CD4-positive, alpha-beta T cell treated with Interleukin-17A for 4 hours (primary cell): ENCODE measurements at regions not wholly inside any gene's neighbourhood (a gene's known extent, or its start where the extent isn't known, plus 50 kb on each side); places are given as distances from the start of the nearest gene placed in this dataset.
"Not testable (repeated sequence)": the region's sequence is repeated elsewhere in the genome, so short reads cannot be mapped to it uniquely, and the experiment has no call there.

Experiments
- DNase-seq: peaks from one replicate; pipeline ENCODE4 v3.0.0-alpha.2; 2020; ENCODE audit warnings: mixed read lengths

- DNase-seq = no peak
Observed at GRCh38 chr5:68679041-68679440, 414.8 kb upstream of the SLC30A5 start.

- no peak for DNase-seq
Observed at GRCh38 chr5:68680366-68680765, 413.4 kb upstream of the SLC30A5 start.

DNA sequence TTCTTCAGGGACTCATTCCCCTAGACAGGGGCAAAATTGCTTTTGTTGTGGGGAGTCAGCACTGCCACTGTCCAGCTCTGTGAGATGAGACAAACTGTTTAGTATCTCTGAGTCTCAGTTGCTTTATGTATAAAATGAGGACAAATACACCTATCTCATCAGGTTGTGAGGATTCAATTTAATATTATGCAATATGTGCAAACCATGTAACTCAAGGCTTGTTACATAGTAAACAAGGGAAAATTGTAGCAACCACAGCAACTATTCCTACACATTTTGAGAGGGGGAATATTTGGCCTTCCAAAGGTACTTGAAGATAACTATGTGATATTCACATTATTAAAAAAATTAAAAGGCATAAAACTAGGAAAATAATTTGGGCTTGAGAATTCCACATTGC lies 411.9 kb upstream of the SLC30A5 start:
- no peak for DNase-seq

DNA sequence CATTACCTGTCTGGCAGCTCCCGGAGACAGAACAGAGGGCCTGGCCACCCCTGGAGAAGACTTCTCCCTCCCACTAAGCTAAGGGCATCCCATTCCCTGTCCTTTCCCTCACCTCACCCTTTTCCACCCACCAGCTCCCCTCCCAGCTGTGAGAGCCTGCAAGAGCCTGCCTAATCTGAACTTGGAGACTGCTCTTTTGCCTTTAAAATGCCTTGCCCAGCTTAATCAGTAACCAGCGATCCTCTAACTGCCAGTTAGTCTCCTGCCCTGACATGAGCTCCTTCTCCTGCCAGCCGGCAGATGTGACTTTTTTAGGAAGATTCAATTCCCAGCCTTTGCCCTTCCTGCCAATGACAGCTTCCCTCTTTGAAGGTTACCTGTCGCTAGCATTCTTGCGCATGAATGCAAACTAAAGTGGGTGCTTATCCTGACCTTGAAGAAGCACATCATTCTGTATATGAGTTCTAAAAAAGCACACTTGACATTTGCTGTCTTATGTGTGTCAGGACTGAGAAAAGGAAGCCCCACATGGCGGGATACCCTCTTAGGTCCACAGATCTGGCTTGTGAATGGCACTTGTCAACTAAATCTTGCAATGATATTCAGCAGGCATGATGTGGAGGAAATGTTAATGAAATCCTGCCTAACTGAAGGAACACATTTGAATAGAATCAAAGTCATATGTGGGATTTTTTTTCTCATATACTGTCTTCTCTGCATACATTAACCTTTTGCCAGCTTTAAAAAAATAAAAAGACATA lies 411.2 kb upstream of the SLC30A5 start:
- DNase-seq = no peak

GRCh38 chr5:68683632-68684036 lies 410.2 kb upstream of the SLC30A5 start:
- DNase-seq = no peak

GRCh38 chr5:68685863-68686262 lies 408.0 kb upstream of the SLC30A5 start:
- DNase-seq = no peak

DNA sequence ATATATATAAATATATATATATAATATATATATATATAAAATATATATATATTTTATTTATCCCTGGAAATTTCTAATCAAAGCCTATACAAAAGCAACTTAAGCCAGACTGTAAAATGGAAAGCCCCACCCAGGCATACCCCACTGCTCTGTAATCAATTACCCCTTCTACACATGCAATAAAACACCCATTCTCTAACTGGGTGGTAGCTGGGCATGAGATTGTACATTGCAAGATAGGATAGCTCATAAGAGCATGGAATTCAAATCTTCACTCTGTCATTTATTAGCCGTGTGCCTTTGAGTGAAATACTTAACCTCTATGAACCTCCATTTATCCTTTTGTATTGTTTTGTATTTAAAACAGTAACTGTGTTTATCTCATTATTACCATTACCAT lies 405.3 kb upstream of the SLC30A5 start:
- DNase-seq = no peak

GRCh38 chr5:68689010-68689409 lies 404.8 kb upstream of the SLC30A5 start:
- no peak for DNase-seq

DNA sequence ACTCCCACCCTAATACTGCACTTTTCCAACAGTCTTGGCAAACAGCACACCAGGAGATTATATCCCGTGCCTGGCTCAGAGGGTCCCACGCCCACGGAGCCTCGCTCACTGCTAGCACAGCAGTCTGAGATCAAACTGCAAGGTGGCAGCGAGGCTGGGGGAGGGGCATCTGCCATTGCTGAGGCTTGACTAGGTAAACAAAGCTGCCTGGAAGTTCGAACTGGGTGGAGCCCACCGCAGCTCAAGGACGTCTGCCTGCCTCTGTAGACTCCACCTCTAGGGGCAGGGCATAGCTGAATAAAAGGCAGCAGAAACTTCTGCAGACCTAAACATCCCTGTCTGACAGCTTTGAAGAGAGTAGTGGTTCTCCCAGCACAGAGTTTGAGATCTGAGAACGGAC lies 401.9 kb upstream of the SLC30A5 start:
- DNase-seq = not testable (repeated sequence)

DNA sequence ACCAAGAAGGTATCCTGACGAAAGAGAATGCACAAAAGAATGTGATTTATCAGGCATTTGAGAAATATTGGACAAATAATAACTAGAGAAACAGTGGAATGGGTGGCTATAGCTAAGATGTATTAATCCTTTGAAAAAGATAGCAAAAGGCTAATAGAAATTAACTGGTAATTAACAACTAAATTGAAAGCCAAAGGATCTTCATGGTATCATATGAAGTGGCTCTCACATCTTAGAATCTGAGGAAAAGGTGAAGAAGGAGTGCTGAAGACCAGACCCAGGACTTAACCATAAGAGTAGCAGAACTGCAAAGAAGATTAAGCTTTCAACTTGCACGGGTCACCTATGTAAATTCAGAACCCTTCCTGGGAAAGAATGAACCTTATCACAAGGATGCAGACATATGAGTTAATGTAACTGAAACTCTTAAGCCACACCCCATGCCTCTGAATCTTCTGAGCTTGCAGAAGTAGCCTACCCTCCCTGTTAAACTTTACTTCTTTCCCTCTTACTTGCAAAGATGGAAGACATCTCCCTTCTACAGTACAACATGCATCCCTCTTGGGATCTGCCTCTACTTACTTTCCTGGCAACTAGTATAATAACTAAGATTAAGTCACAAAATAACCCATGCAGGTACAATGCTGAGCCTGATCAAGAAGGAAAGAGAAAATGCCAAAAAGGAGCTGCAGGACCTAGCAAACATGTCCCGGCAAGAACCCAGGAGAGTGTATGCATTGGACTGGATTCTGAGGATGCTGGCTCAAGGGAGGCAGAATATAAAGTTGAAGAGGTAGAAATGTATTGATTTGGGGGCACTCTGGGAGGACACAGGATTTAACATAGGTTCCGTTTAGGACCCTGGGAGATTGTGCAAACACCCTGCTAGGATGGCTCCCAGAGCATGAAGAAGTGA lies 395.5 kb upstream of the SLC30A5 start:
- DNase-seq = no peak

GRCh38 chr5:68699966-68700365 lies 393.8 kb upstream of the SLC30A5 start:
- DNase-seq = no peak

DNA sequence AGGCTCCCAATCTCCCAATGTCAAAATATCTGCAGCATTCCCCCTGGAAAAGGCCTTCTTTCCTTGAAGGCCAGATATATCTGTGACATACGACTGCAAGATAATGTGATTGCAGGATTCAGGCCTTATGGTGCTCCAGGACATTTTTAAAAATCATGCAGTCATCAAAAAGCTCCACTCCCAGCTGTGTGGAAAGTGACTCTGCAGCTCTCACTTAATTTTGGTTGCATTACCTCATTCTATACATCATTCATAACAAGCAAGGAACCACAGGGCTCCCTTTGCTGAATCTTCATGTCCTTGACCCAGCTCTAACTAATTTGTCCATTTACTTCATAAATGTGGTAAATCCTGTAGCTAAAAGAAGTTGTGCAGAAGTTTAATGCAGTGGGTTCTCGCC lies 386.2 kb upstream of the SLC30A5 start:
- no peak for DNase-seq

DNA sequence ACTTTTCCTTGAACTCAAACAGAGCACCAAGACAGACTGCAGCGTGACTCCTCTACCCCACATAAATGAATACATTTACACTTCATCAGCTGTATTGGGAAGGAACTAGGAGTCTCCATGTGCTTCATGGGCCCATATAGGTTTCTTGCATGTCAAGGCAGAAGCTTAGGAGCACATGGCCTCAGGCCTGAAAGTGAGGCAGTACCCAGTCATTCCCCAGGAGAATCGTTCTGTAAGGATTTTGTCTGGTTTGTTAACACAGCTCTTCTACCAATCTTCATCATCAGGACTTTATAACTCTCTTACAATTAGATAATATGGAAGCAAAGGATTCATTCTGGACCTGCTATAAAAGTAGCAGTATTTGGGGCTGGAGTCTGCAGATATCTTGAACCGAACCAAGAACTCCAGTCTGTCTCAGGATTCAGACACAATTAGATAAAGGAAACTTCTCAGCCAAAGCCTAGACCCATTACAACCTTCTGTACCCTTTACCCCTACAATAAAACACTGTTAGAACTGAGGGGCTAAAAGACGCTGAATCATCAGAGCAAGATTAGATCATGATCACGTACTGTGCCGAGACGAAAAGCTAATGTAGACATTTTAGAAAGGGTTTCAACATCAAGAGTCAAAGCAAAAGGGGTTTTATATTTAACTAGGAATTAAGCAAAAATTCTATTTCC lies 385.5 kb upstream of the SLC30A5 start:
- DNase-seq = no peak

GRCh38 chr5:68708842-68709170 lies 385.0 kb upstream of the SLC30A5 start:
- DNase-seq = no peak

DNA sequence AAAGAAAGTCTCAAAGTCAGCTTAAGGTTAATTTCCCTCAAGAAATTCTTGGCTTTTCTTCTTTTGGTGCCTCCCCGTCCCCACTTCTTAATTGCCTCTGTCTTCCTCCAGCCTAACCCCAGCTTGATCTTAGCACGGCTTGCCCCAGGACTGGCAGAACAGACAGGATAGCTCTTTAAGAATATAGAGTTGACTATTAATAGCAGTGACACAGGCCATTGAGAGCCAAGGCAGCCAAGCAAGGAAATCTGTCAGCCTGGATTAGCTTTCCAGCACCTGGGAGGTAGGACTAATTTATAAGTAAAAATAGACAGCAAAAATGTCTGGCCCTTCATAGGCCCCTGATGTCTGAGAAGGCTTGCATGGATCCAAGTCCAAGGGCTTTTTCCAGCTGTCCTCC lies 384.6 kb upstream of the SLC30A5 start:
- DNase-seq = no peak

GRCh38 chr5:68710514-68710913 lies 383.3 kb upstream of the SLC30A5 start:
- DNase-seq = no peak

GRCh38 chr5:68711293-68712200 lies 382.3 kb upstream of the SLC30A5 start:
- no peak for DNase-seq

DNA sequence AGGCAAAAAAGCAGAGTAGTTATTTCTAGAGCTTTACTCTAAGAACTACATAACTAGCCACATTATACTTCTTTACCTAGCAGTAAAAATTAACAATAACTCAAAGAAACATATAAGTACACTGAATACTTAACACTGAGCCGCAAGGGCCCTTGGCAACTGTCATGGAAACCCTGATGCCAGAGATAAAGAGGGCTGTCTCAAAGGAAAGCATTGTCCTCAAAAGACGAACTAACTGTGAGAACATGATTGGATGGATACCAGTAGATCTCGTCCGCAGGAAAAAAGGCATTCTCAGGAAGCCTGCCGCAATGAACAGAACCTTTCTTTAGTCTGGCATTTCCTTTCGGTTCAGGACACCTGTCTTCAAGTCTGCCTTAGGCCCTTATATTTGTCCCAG lies 379.0 kb upstream of the SLC30A5 start:
- DNase-seq = no peak

GRCh38 chr5:68720884-68721610 lies 372.8 kb upstream of the SLC30A5 start:
- DNase-seq = no peak

- no peak for DNase-seq
Observed at GRCh38 chr5:68722357-68722756, 371.5 kb upstream of the SLC30A5 start.

GRCh38 chr5:68725905-68726683 lies 367.7 kb upstream of the SLC30A5 start:
- no peak for DNase-seq
